Caco-2 (cell line): ENCODE measurements at regions not wholly inside any gene's neighbourhood (a gene's known extent, or its start where the extent isn't known, plus 50 kb on each side); places are given as distances from the start of the nearest gene placed in this dataset.

Experiments
- BruUV-seq: library from RNA; stranded (reverse); fragments of 400-500 nt; replicated peaks from 2 replicates; lab custom pipeline; 2021; lab: Mats Ljungman, UMichigan
- CTCF ChIA-PET: fragments of 300-600 bp; sonication (Branson Sonifier 250); formaldehyde crosslinking; loops from one replicate; lab custom pipeline; 2022; ENCODE audit warnings: antibody characterized with exemption; lab: Charles Lee
- POLR2A ChIA-PET: fragments of 300-600 bp; sonication (Branson Sonifier 250); formaldehyde crosslinking; loops from one replicate; lab custom pipeline; 2022; ENCODE audit warnings: antibody characterized with exemption; lab: Charles Lee
- DNase-seq, 2 experiments: peaks; one replicate each; pipeline versions ENCODE4 v3.0.0 to v3.0.0-alpha.2; 2020 to 2022
- H3K27me3 ChIP-seq: replicated peaks from 2 replicates; pipeline ENCODE4 v1.6.0; 2011; ENCODE audit warnings: low read length; ENCODE audit not compliant: control insufficient read depth, insufficient read depth
- H3K36me3 ChIP-seq: 2 replicates; pipeline ENCODE4 v1.5.1; 2011; ENCODE audit warnings: low read length; ENCODE audit not compliant: control insufficient read depth, insufficient read depth
- H3K4me1 ChIP-seq: fragments of 250-450 bp; sonication (Bioruptor Pico); 2 replicates; pipeline ENCODE4 v1.5.1; 2020; ENCODE audit warnings: mild to moderate bottlenecking
- H3K4me3 ChIP-seq: 2 replicates; pipeline ENCODE4 v1.5.1; 2011; ENCODE audit warnings: low read depth, mild to moderate bottlenecking, control low read depth, low read length
- H3K9me3 ChIP-seq: fragments of 250-450 bp; sonication (Bioruptor Pico); 2 replicates; pipeline ENCODE4 v1.5.1; 2020; ENCODE audit warnings: mild to moderate bottlenecking, moderate library complexity
- H3K27ac Mint-ChIP-seq: one replicate; pipeline ENCODE4 v1.8.0; 2022; ENCODE audit warnings: mixed read lengths; ENCODE audit not compliant: unreplicated experiment
- H3K27me3 Mint-ChIP-seq: one replicate; pipeline ENCODE4 v1.8.0; 2022; ENCODE audit warnings: mixed read lengths; ENCODE audit not compliant: insufficient read depth, unreplicated experiment
- H3K36me3 Mint-ChIP-seq: one replicate; pipeline ENCODE4 v1.8.0; 2022; ENCODE audit warnings: mild to moderate bottlenecking, mixed read lengths; ENCODE audit not compliant: insufficient read depth, unreplicated experiment
- H3K4me1 Mint-ChIP-seq: one replicate; pipeline ENCODE4 v1.8.0; 2022; ENCODE audit warnings: low read depth, mixed read lengths; ENCODE audit not compliant: unreplicated experiment
- H3K4me3 Mint-ChIP-seq: one replicate; pipeline ENCODE4 v1.8.0; 2022; ENCODE audit warnings: mild to moderate bottlenecking, moderate library complexity, mixed read lengths; ENCODE audit not compliant: unreplicated experiment
- H3K9me3 Mint-ChIP-seq: one replicate; pipeline ENCODE4 v1.8.0; 2022; ENCODE audit warnings: mixed read lengths; ENCODE audit not compliant: unreplicated experiment
- CTCF ChIP-seq, 2 experiments: fragments of 200-600 bp in 1 of 2; IDR thresholded peaks; 1 replicate in 1 of 2; 2 replicates in 1 of 2; pipeline versions ENCODE4 v1.5.1 to v1.8.0; 2011 to 2022; ENCODE audit warnings: antibody characterized with exemption in 1 of 2, control low read depth in 1 of 2, inconsistent platforms in 1 of 2, low read depth in 1 of 2, low read length in 1 of 2, mild to moderate bottlenecking in 1 of 2, moderate library complexity in 1 of 2; ENCODE audit not compliant: insufficient read depth in 1 of 2, severe bottlenecking in 1 of 2, unreplicated experiment in 1 of 2
- intact Hi-C: fragments of 100-400 bp; cut with micrococcal nuclease; formaldehyde crosslinking; loops from one replicate; pipeline ENCODE4 v1.10.0; 2022; ENCODE audit not compliant: unreplicated experiment

- Mint-ChIP-seq H3K4me1 (peaks cover 25% of the 10 kb centered on the region), H3K4me3 (no peak overlapping the region), H3K27me3 (no peaks in the 10 kb centered on the region), H3K36me3 (no peaks in the 10 kb centered on the region), H3K27ac (no peak overlapping the region), H3K9me3 (peaks cover 5% of the 10 kb centered on the region)
- ChIA-PET POLR2A (no interaction called here), CTCF (interaction anchor here (1.1 kb wide), 1 partner anchor 32 kb away, joined by 3 read pairs; no protein-coding TSS in a partner anchor)
- no peak for DNase-seq
- Histone ChIP-seq H3K27me3 (no peaks in the 10 kb centered on the region), H3K4me1 (peaks cover 29% of the 10 kb centered on the region), H3K36me3 (no peaks in the 10 kb centered on the region), H3K9me3 (0 out of 2 replicates have a peak, but pooled peaks cover 3% of the 10 kb centered on the region), H3K4me3 (no peak overlapping the region)
- BruUV-seq: no TSS peak
- intact Hi-C loops: loop anchor here (2.0 to 10.0 kb wide), 6 partner anchors 45 to 477 kb away; no protein-coding TSS in a partner anchor
- TF ChIP-seq CTCF (IDR thresholded peaks at IDR 0.05; ENCODE audit: insufficient read depth in 1 of 2, low read depth in 1 of 2, low read length in 1 of 2, severe bottlenecking in 1 of 2, unreplicated experiment in 1 of 2): no peak
These were observed 534.5 kb downstream of the KCTD12 start for GRCh38 chr13:76351541-76352229.

GRCh38 chr13:76350399-76350798 is 535.8 kb downstream of the KCTD12 start:
- Mint-ChIP-seq H3K9me3 (peaks cover 7% of the 10 kb centered on the region), H3K36me3 (no peaks in the 10 kb centered on the region), H3K4me1 (peaks cover 25% of the 10 kb centered on the region), H3K27me3 (no peaks in the 10 kb centered on the region), H3K27ac (peak overlapping the region; percentile 36), H3K4me3 (no peak overlapping the region)
- ChIA-PET CTCF (no interaction called here), POLR2A (no interaction called here)
- no peak overlapping the region for H3K4me3 ChIP-seq
- H3K36me3 ChIP-seq: no peaks in the 10 kb centered on the region
- BruUV-seq: no TSS peak
- no peak for TF ChIP-seq CTCF (IDR thresholded peaks at IDR 0.05; ENCODE audit: insufficient read depth in 1 of 2, low read depth in 1 of 2, low read length in 1 of 2, severe bottlenecking in 1 of 2, unreplicated experiment in 1 of 2)
- peak; percentile 75 to 80 for DNase-seq
- intact Hi-C loops: loop anchor here (2.0 to 10.0 kb wide), 5 partner anchors 44 to 476 kb away; no protein-coding TSS in a partner anchor
- H3K27me3 ChIP-seq: no peaks in the 10 kb centered on the region
- 0 out of 2 replicates have a peak, but pooled peaks cover 3% of the 10 kb centered on the region for H3K9me3 ChIP-seq
- H3K4me1 ChIP-seq: peaks cover 29% of the 10 kb centered on the region

GRCh38 chr13:76349700-76350099 is 536.5 kb downstream of the KCTD12 start:
- TF ChIP-seq CTCF (IDR thresholded peaks at IDR 0.05; ENCODE audit: insufficient read depth in 1 of 2, low read depth in 1 of 2, low read length in 1 of 2, severe bottlenecking in 1 of 2, unreplicated experiment in 1 of 2): no peak
- Mint-ChIP-seq H3K4me3 (no peak overlapping the region), H3K4me1 (peaks cover 25% of the 10 kb centered on the region), H3K27ac (no peak overlapping the region), H3K36me3 (no peaks in the 10 kb centered on the region), H3K27me3 (no peaks in the 10 kb centered on the region), H3K9me3 (peaks cover 10% of the 10 kb centered on the region)
- Histone ChIP-seq H3K4me1 (peaks cover 29% of the 10 kb centered on the region), H3K27me3 (no peaks in the 10 kb centered on the region), H3K36me3 (no peaks in the 10 kb centered on the region), H3K9me3 (0 out of 2 replicates have a peak, but pooled peaks cover 3% of the 10 kb centered on the region), H3K4me3 (no peak overlapping the region)
- BruUV-seq: no TSS peak
- CTCF ChIA-PET: no interaction called here
- intact Hi-C loops: loop anchor here (2.0 to 10.0 kb wide), 5 partner anchors 43 to 475 kb away; no protein-coding TSS in a partner anchor
- DNase-seq: no peak
- POLR2A ChIA-PET: no interaction called here
